GM12878 (cell line): ENCODE measurements at regions not wholly inside any gene's neighbourhood (a gene's known extent, or its start where the extent isn't known, plus 50 kb on each side); places are given as distances from the start of the nearest gene placed in this dataset.

Experiments used
- ATAC-seq: fragments of 200-7000 bp; cut with Tn5 transposase; 3 replicates; pipeline ENCODE4 v1.9.1; 2020; ENCODE audit warnings: mild to moderate bottlenecking, moderate library complexity
- BruUV-seq: library from RNA; stranded (reverse); fragments of 400-500 nt; replicated peaks from 2 replicates; lab custom pipeline; 2021; lab: Mats Ljungman, UMichigan
- CTCF ChIA-PET: fragments of 300-600 bp; sonication (Branson Sonifier 250); formaldehyde crosslinking; extraction: SDS; loops from one replicate; lab custom pipeline; 2021; ENCODE audit warnings: inconsistent platforms; lab: Yijun Ruan, JAX
- POLR2A ChIA-PET: fragments of 350-600 bp; formaldehyde crosslinking; extraction: SDS; loops from one replicate; lab custom pipeline; 2021; ENCODE audit warnings: inconsistent platforms; lab: Charles Lee
- RAD21 ChIA-PET: fragments of 300-600 bp; sonication (Branson Sonifier 250); formaldehyde crosslinking; loops from one replicate; lab custom pipeline; 2023; ENCODE audit warnings: antibody characterized with exemption; ENCODE audit not compliant: unreplicated experiment; lab: Charles Lee
- SMC1A ChIA-PET: fragments of 300-600 bp; sonication (Branson Sonifier 250); formaldehyde crosslinking; loops from one replicate; lab custom pipeline; 2023; ENCODE audit not compliant: unreplicated experiment, uncharacterized antibody; lab: Charles Lee
- DNase-seq: peaks from one replicate; pipeline ENCODE4 v3.0.0-alpha.2; 2011; ENCODE audit warnings: low read depth, low spot score
- FAIRE-seq: peaks from 3 replicates; lab custom pipeline; 2011; peaks lifted over from hg19 to GRCh38; lab: Jason Lieb, UNC
- H2AFZ ChIP-seq: 2 replicates; pipeline ENCODE4 v1.6.0; 2011; ENCODE audit warnings: low read depth, low read length, control low read depth; ENCODE audit not compliant: control insufficient read depth
- H3K27ac ChIP-seq: 2 replicates; pipeline ENCODE4 v1.5.1; 2011; ENCODE audit warnings: control low read depth; ENCODE audit not compliant: control insufficient read depth, insufficient read depth
- H3K27me3 ChIP-seq, 2 experiments: replicated peaks in 1 of 2; 2 replicates each; pipeline versions ENCODE4 v1.6.0 to v1.6.1; 2011; ENCODE audit warnings: low read length in 1 of 2; ENCODE audit not compliant: control insufficient read depth in 2 of 2, insufficient read depth in 2 of 2
- H3K36me3 ChIP-seq, 2 experiments: 2 replicates each; pipeline ENCODE4 v1.5.1; 2011; ENCODE audit warnings: low read length in 1 of 2; ENCODE audit not compliant: control insufficient read depth in 2 of 2, insufficient read depth in 2 of 2
- H3K4me1 ChIP-seq: 2 replicates; pipeline ENCODE4 v1.6.1; 2011; ENCODE audit warnings: mild to moderate bottlenecking, low read length, moderate library complexity, mixed read lengths; ENCODE audit not compliant: control insufficient read depth, insufficient read depth
- H3K4me2 ChIP-seq: 2 replicates; pipeline ENCODE4 v1.6.0; 2011; ENCODE audit warnings: control low read depth; ENCODE audit not compliant: control insufficient read depth, insufficient read depth
- H3K4me3 ChIP-seq: fragments of 200-600 bp; sonication (generic); 2 replicates; pipeline ENCODE4 v1.5.1; 2016
- H3K79me2 ChIP-seq: 2 replicates; pipeline ENCODE4 v1.6.0; 2011; ENCODE audit warnings: low read length; ENCODE audit not compliant: control insufficient read depth, insufficient read depth
- H3K9ac ChIP-seq: 2 replicates; pipeline ENCODE4 v1.8.0; 2011; ENCODE audit warnings: low read length, control low read depth, mixed read lengths; ENCODE audit not compliant: control insufficient read depth, insufficient read depth
- H3K9me3 ChIP-seq: replicated peaks from 3 replicates; pipeline ENCODE4 v1.5.1; 2011; ENCODE audit warnings: mild to moderate bottlenecking, low read length; ENCODE audit not compliant: control insufficient read depth, insufficient read depth
- H4K20me1 ChIP-seq: 2 replicates; pipeline ENCODE4 v1.6.0; 2011; ENCODE audit not compliant: control insufficient read depth, insufficient read depth
- BCL11A ChIP-seq: IDR thresholded peaks from 2 replicates; pipeline ENCODE4 v1.6.1; 2011; ENCODE audit warnings: low read depth, low read length
- BCL3 ChIP-seq: IDR thresholded peaks from 2 replicates; pipeline ENCODE4 v1.6.1; 2011; ENCODE audit warnings: borderline replicate concordance, low read depth, mild to moderate bottlenecking, moderate library complexity, low read length; ENCODE audit not compliant: insufficient read depth, poor library complexity, severe bottlenecking
- CHD4 ChIP-seq: fragments of 200-600 bp; sonication (generic); IDR thresholded peaks from 2 replicates; pipeline ENCODE4 v1.6.1; 2016; ENCODE audit warnings: mild to moderate bottlenecking
- GABPA ChIP-seq: IDR thresholded peaks from 2 replicates; pipeline ENCODE4 v1.6.1; 2014; ENCODE audit warnings: antibody characterized with exemption, low read depth, mild to moderate bottlenecking, inconsistent platforms
- IKZF1 ChIP-seq: fragments of 450-650 bp; conservative IDR thresholded peaks from 2 replicates; pipeline ENCODE4 v1.6.1; 2017; ENCODE audit warnings: antibody characterized with exemption, mild to moderate bottlenecking
- JUND ChIP-seq: IDR thresholded peaks from 2 replicates; pipeline ENCODE4 v1.6.1; 2012; ENCODE audit warnings: low read depth, mild to moderate bottlenecking, low read length, improper control_type of control experiment, moderate library complexity
- NFYA ChIP-seq: IDR thresholded peaks from 2 replicates; pipeline ENCODE4 v1.6.1; 2011; ENCODE audit warnings: low read depth, mild to moderate bottlenecking, low read length, improper control_type of control experiment, borderline replicate concordance
- NFYB ChIP-seq: IDR thresholded peaks from 2 replicates; pipeline ENCODE4 v1.6.1; 2011; ENCODE audit warnings: low read depth, mild to moderate bottlenecking, low read length, improper control_type of control experiment, moderate library complexity; ENCODE audit not compliant: insufficient read depth
- NR2C1 ChIP-seq: fragments of 450-650 bp; IDR thresholded peaks from 2 replicates; pipeline ENCODE4 v1.6.1; 2017; ENCODE audit warnings: antibody characterized with exemption, mild to moderate bottlenecking, moderate library complexity
- RAD51 ChIP-seq: fragments of 450-650 bp; IDR thresholded peaks from 2 replicates; pipeline ENCODE4 v1.6.1; 2016; ENCODE audit warnings: moderate library complexity, mild to moderate bottlenecking, inconsistent platforms
- RCOR1 ChIP-seq: conservative IDR thresholded peaks from 2 replicates; pipeline ENCODE4 v1.6.1; 2012; ENCODE audit warnings: low read depth, low read length, improper control_type of control experiment
- RFX5 ChIP-seq: IDR thresholded peaks from 2 replicates; pipeline ENCODE4 v1.6.1; 2011; ENCODE audit warnings: low read depth, low read length, improper control_type of control experiment
- SREBF1 ChIP-seq: IDR thresholded peaks from 2 replicates; pipeline ENCODE4 v1.6.1; 2012; ENCODE audit warnings: mild to moderate bottlenecking, low read length
- SREBF2 ChIP-seq: IDR thresholded peaks from 2 replicates; pipeline ENCODE4 v1.6.1; 2012; ENCODE audit warnings: mild to moderate bottlenecking, low read length
- SUPT20H ChIP-seq: IDR thresholded peaks from 2 replicates; pipeline ENCODE4 v1.6.1; 2011; ENCODE audit warnings: low read depth, mild to moderate bottlenecking, low read length, moderate library complexity, borderline replicate concordance; ENCODE audit not compliant: control insufficient read depth
- SUZ12 ChIP-seq: fragments of 200-600 bp; sonication (generic); IDR thresholded peaks from one replicate; pipeline ENCODE4 v1.6.1; 2018; ENCODE audit warnings: antibody characterized with exemption, mild to moderate bottlenecking; ENCODE audit not compliant: unreplicated experiment
- TCF3 ChIP-seq: IDR thresholded peaks from 2 replicates; pipeline ENCODE4 v1.6.1; 2012; ENCODE audit warnings: low read depth, mild to moderate bottlenecking, low read length, borderline replicate concordance; ENCODE audit not compliant: insufficient read depth
- WGBS: methylation state at CpG from one replicate; pipeline ENCODE4 v1.1.6; 2016; ENCODE audit warnings: low lambda C conversion rate; ENCODE audit not compliant: insufficient replicate concordance, insufficient coverage; ENCODE audit errors: missing lambda C conversion rate; 5-methylcytosine and 5-hydroxymethylcytosine counted together
- in situ Hi-C: fragments of 300-500 bp; cut with MboI; formaldehyde crosslinking; loops from 9 replicates; pipeline ENCODE4 v1.14.3; 2018; ENCODE audit warnings: mixed read lengths
- intact Hi-C: fragments of 100-400 bp; cut with micrococcal nuclease; formaldehyde crosslinking; loops from one replicate; pipeline ENCODE4 v1.14.2; 2022; ENCODE audit not compliant: unreplicated experiment
- TF ChIP-seq, protein P1 (sequence below): fragments of 450-650 bp; IDR thresholded peaks from 2 replicates; pipeline ENCODE4 v1.6.1; 2017; ENCODE audit warnings: borderline replicate concordance

DNA sequence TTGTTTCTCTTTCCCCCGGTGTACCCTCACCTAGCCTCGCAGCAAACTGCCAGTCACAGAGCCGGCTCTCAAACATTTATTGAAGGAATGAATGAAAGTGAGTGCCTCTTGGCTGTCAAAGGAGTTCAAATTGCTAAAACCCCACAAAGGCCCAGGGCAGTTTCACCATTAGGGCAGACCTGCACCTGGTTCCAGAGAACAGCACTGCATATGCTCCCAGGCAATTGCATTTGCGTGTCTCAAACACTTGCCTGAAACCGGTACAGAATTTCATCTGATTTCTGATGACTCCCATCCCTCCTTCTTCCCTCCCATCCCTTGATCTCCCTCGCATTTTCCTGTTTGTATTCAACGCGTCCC is 165.6 kb upstream of the ZNF462 start (continued):
- TF ChIP-seq IKZF1 = no peak

- intact Hi-C loops (loop anchor here (5.0 kb wide), 1 partner anchor 164 kb away; the partner anchor contains the start of gene ZNF462), in situ Hi-C loops (no loop called here)
- FAIRE-seq (no peak), DNase-seq (no peak)
- Histone ChIP-seq H3K79me2 (no peaks in the 10 kb centered on the region), H3K27ac (no peak overlapping the region), H3K4me1 (no peaks in the 10 kb centered on the region), H4K20me1 (no peaks in the 10 kb centered on the region), H3K27me3 (no peaks in the 10 kb centered on the region), H3K9me3 (no peaks in the 10 kb centered on the region), H3K36me3 (no peaks in the 10 kb centered on the region), H2AFZ (no peak overlapping the region), H3K9ac (no peak overlapping the region), H3K4me3 (no peak overlapping the region)
- 23% methylated on average over 15 of the region's 16 CpGs for WGBS
- RAD21 ChIA-PET = no interaction called here
- no TSS peak for BruUV-seq
- SMC1A ChIA-PET = interaction anchor here (0.6 to 1.6 kb wide), 3 partner anchors 11 to 413 kb away, joined by 3 read pairs; no protein-coding TSS in a partner anchor
- CTCF ChIA-PET = no interaction called here
- POLR2A ChIA-PET = no interaction called here
- TF ChIP-seq RFX5 (no peak), GABPA (no peak), RCOR1 (no peak), SUZ12 (no peak), BCL11A (no peak), NFYA (no peak), NFYB (no peak), BCL3 (no peak), SREBF1 (no peak), SUPT20H (no peak), TCF3 (no peak), NR2C1 (no peak), CHD4 (no peak), JUND (no peak), SREBF2 (no peak), RAD51 (no peak)
- TF ChIP-seq, protein P1, sequence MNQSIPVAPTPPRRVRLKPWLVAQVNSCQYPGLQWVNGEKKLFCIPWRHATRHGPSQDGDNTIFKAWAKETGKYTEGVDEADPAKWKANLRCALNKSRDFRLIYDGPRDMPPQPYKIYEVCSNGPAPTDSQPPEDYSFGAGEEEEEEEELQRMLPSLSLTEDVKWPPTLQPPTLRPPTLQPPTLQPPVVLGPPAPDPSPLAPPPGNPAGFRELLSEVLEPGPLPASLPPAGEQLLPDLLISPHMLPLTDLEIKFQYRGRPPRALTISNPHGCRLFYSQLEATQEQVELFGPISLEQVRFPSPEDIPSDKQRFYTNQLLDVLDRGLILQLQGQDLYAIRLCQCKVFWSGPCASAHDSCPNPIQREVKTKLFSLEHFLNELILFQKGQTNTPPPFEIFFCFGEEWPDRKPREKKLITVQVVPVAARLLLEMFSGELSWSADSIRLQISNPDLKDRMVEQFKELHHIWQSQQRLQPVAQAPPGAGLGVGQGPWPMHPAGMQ = no peak
- TF ChIP-seq, all 136 proteins: peak for 0
- no peak for ATAC-seq
- H3K4me2 ChIP-seq = no peak overlapping the region
These were observed 165.0 kb upstream of the ZNF462 start for GRCh38 chr9:106697750-106698502.
